ENCODE measurements at regions not wholly inside any gene's neighbourhood (a gene's known extent, or its start where the extent isn't known, plus 50 kb on each side); places are given as distances from the start of the nearest gene placed in this dataset.

DNA sequence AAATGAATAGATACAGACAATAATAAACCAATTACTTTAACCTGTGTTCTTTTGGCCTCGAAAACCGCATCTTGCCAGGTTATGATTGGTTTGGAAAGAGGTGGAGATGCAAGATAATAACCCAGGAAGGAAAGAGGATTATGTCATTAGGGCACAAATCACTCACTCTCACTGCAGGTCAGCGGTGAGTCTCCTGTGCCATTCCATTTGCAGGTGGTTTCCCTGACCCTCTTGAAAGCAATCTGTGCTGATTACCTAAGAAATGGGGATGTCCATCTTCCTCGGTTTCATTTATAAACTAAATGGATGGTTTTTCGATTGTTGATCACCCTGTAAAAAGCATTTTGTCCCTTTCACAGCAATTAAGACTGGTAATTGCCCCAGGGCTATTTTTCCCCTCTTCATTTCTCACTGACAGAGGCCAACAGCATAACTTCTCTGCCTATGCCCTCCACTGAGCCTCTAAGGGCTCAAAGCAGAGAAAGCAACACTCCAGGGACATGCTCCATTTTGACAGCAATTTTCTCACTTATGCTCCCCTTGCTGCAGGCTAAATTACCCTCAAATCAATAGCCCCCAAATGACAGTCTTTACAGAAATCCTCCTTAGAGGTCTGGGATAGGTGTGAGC, 257.5 kb downstream of the IPMK start:
- no peak for DNase-seq (ENCODE audit: low read depth)

DNA sequence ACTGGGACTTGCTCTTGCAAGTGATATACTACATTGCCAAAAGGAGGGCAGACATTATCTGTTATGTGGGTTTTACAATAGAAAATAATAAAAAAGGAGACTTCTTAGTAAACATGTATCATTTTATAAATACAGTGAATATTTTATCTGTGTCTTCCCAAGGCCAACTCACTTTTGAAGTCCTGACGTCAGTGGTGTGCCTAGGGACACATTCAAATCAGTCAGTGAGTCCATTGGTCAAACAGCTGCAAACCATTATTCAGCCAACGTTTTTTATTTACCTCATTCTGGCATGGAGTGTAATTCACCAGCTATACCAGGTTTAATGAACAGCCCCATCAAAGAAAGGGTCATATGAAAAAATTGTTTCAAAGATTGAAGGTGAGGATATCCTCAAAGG, 263.7 kb downstream of the IPMK start:
- DNase-seq (ENCODE audit: low read depth) = no peak

DNA sequence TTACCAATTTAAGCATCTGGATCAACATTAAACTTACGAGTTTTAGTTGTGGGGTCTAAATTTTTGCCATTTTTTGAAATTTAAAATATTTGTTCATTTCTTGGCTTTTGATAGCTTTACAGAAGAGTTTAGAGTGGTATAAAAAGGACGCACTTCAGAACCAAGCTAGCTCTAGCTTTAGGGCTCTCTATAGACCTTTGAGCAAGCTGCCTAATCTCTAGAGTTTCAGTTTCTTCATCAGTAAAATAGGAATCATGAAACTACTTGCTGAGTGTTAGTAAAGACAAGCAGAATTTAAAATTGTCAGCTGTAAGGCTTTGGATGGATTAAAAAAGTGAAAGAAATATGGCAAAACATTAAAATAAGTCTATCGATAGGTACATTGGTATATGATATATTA, 266.5 kb downstream of the IPMK start:
- DNase-seq (ENCODE audit: low read depth) = no peak

DNA sequence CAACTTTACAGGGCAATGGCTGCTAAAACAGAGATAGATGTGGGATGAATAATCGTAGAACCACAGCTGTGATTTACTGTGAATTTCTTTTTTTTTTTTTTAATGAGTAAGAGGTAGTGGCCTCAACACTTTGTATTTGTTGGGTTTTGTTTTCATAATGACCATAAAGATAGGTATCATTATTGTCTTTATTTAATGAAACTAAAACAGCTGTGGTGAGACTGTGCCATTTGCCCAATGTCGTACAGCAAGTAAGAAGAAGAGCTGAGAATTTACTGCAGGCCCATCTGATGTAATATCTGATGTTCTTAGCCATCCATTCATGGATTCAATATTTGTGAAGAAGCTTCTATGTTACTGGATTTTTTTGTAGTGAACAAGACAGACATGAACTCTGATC, 271.2 kb downstream of the IPMK start:
- no peak for DNase-seq (ENCODE audit: low read depth)

DNA sequence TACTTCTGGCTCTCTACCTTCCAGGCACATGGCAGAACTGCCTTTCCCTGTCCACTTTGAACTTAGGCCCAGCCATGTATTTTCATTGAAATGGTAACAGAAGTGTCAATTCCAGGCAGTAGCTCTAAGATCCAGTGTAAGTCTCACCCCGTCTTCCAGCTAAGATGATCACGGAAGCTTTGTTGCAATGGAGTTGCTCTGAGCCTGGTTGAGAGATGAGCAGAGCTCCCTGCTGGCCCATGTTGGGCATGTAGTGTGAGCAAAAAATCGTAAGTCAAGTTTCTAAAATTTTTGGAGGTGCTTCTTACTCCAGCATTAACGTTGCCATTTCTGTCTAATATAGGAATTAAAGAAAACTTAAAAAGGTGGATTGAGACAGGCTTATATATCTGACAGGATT, 274.4 kb downstream of the IPMK start:
- DNase-seq (ENCODE audit: low read depth) = no peak

DNA sequence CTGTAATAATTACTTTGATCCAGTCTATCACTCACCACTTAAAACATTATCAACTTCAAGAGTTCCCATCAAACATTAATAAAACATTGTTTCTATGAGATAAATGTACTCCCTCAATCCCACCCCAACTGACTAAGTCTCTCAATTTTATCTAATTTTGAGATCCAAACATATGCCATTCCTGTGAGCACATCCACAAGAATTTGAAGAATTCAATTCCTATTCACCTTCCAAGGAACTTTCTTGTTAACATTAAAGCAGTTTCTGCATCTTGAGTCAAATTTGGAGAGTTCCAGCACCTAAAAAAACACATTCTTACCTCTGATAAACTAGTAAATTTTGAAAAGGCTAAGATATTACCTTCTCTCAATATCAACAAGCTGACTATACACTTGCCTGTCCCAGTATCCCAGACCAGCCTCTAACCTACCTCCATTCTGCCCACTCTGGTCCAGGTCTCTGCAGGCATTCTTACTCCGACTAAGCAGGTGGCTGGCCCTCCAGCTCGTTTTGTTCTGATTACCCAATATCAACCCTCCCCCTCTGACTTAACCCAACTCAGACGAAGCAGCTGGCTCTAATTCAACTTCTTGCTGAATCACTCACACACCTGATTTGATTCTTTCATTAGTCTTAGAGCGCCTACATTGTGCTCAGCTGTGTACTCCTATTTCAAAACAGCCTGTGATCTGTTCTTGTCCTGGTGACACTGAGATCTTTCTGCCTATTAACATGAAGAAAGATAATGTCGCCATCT, 275.2 kb downstream of the IPMK start:
- DNase-seq (ENCODE audit: low read depth) = no peak

DNA sequence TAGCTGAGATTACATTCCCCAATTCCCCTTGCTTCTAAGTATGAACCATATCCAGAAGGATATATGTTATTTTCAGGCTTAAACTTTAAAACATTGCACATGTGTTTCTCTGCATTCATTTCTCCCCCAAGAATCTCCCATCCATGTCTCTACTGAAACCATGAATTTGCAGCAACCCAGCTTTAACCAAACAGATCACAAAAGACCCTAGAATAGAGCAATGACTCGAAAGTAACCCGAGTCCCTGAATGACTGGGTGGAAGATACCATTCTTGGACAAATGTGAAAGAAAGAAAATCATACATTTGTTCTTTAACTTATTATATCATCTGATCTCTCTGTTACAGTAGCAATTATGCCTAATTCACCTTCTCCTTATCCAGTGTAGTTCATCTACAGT, 278.7 kb downstream of the IPMK start:
- DNase-seq (ENCODE audit: low read depth) = no peak

DNA sequence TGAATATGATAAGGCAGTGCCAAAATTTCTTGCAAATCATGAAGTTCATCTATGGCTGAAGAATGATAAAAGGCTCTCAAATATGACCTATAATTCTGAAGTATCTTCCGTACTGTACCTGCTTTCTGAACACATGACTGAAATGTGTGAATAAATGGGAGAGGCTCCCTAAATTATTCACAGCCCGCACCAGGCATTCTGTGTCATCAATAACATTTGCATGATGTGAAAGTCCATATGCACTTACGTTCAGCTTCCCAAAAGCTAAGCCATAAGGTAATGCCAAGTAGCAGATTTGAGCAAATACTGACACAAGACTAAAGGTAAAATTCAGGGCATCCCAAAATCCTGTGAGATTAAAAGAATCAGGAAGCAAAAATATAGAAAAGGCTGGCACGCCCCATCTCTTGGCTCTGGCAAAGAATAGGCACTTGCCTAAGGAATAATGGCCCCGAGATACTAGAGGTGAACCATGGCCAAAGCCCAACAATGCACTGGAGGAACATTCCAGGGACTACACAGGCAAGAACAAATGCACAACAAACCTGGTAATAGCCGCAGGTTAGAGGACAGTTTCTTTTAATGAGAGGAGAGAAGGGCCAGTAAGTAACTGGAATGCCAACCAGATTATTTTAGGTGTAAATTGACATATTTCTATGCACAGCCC, 280.5 kb downstream of the IPMK start:
- no peak for DNase-seq (ENCODE audit: low read depth)

DNA sequence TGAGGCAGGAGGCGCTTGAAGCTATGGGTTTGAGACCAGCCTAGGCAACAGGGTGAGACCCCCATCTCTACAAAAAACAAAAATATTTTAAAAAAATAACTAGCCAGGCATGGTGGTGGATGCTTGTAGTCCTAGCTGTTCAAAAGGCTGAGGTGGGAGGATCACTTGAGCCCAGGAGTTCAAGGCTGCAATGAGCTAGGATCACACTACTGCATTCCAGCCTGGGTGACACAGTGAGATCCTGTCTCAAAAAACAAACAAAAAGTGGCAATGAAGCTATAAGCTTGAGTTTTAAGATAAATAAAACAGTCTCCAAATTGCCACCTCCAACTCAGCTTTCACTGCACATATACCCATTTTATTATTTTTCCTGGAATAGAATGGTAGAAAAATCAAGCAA, 281.3 kb downstream of the IPMK start:
- no peak for DNase-seq (ENCODE audit: low read depth)

DNA sequence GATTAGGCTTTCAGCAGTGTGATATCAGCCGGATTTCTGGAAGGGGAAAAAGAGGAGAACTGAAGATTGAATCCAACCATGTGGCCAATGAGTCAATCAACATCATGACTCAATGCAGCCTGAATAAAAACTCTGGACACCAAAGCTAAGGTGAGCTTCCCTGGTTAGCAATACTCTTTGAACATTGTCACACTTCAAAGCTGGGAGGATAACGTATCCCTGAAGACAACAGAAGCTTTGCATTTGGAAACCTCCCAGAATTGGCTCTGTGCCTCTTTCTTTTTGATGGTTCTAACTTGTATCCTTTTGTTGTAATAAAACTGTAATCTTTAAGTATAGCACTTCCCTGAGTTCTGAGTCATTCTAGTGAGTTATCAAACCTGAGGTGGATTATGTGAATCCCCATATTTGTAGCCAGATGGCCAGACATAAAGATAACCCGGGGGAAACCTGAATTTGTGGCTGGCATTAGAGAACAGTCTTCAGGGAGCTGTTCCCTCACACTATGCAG, 284.4 kb downstream of the IPMK start:
- DNase-seq (ENCODE audit: low read depth) = no peak

DNA sequence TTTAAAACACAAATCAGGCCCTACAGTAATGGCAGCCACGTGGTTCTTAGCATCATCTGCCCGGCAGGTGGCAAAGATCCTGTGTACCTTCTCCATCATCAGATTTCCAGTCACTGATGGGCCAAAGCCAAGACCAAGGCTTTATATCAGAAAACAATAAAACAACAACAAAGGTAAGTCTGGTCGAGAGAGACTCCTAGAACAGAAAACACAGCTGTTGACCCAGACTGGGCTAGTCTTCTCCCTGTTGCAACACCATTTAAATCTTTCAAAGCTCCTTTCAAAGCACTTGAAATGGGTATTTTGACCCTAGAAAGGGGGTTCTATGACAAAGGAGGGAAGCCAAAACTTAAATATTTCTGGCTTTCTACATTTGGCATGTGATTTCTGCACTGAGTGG, 285.6 kb downstream of the IPMK start:
- no peak for DNase-seq (ENCODE audit: low read depth)

DNA sequence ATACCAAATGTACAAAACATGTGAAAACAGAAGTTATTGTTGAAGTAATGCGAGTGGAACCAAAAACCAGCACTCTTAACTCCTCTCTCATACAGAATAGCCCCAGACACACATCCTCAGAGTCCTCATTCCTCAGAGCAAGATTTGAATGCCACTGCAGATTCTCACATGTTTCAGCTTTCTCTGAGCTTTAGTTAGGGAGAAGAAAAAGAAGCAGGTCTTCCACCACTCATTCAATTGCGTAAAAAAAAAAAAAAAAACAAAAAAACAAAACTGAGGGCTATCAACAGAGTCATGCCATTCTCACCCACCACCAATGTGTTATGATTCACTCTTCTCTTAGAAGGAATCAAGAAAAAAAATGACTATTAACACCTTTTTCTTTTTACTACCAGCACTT, 287.7 kb downstream of the IPMK start:
- DNase-seq (ENCODE audit: low read depth) = no peak

DNA sequence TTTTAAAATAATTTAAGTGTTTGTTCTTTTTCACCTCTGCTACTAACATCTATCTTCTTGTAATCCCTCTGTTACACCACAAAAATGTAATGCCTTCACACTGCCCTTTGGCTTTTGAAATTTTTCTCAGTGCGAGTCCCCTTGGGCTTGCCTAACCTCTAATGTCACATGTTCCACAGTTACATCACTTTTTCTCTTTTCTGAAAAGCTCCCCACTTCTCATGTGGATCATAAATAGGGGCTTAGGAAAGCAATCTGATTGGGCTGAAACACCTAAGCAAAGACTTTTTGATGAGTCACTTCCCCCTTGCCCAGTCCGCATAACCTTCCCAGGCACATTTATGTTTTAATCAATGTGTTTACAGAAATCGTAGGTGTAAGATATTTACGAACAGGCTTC, 288.2 kb downstream of the IPMK start:
- DNase-seq (ENCODE audit: low read depth) = no peak

DNA sequence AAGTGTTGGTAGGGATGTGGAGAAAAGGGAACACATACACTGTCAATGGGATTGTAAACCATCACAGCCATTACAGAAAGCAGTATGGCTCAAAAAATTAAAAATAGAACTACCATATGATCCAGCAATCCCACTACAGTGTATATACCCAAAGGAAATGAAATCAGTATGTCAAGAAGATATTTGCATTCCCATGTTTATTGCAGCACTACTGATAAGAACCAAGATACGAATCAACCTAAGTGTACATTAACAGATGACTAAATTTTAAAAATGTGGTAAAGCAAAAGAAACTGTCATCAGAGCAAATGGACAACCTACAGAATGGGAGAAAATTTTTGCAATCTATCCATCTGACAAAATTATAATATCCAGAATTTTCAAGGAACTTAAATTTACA, 290.4 kb downstream of the IPMK start:
- no peak for DNase-seq (ENCODE audit: low read depth)

DNA sequence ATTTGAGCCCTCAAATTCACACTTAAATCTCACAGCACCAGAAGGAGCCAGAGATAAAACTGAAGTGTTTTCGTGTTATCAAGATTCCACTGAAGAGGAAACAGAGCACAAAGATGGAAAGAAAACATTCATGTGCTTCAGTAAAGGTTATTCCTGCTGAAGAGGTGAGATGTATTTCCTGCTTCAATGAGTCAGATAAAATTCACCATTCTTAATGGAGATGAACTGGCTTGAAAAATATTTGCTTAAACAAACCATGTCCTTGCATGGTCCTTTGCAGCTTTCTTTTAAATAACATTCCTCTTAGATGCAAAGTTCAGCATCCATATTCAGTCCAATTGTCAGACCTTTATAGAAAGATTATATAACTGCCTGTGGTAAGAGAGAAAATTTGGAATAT, 294.2 kb downstream of the IPMK start:
- DNase-seq (ENCODE audit: low read depth) = no peak

DNA sequence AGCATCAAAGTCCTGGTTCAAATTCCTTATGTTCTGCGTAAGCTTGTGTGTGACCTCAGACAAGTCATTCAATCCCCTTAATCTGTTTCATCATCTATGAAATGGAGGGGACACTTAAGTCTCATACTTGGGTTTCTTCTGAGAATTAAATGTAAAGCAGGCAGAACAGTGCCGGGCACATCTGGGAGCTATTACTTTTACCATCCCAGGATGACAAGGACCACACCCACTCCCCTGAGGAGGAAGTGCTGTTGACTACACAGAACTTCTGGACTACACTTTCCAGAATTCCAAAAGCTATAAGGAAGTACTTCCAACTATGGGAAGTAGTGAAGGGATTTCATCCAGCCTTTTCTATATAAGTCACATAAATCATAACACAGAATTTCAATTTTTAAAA, 294.9 kb downstream of the IPMK start:
- DNase-seq (ENCODE audit: low read depth) = no peak

DNA sequence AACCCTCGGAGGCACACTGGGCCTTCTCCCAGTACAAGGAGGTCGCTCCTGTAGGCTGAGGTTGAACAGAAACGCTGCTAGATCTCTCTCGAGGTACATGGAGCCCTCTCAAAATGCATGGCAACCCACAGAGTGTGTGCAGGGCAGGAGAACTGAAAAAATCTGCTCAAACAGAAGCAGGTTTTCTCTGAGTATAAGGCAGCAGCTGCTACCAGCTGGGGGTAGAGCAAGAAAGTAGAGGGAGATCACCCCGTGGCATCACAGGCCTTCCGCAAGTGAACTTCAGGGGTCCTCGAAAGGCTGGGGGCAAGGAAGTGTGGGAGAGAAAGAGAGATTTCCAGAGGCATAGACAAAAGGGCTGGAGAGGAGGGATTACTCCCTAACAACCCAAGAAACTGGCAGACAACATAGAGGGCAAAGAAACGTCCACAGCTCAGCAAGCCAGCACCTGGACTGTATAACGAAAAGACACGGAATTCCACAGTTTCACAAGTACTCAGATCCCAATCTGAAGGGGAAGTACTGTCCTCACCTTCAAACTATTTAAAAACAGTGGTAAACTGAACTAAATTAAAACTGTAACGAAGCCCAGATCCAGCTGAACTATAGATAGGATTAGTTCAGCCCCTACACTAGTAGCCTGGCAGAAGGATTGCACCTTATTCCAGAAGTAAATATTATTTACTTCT, 299.2 kb downstream of the IPMK start:
- DNase-seq (ENCODE audit: low read depth) = no peak

DNA sequence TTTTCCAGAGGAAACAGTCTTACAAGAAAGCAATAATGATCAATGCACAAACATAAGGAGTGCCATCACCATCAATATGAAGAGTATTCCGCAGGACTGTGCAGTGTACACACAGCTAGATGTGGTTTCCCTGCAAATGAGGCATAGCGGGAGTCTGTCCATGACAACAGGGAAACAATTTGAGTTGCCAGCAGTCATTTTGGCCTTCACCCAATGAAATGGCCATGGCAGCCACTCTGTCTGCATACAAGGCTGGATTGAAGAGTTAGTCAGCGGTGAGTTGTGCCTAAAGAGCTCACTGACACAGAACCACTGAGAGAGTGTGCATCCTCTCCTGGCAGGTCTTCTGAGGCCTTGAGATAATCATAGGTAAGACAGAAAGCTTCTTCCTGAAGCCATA, 303.3 kb downstream of the IPMK start:
- no peak for DNase-seq (ENCODE audit: low read depth)

DNA sequence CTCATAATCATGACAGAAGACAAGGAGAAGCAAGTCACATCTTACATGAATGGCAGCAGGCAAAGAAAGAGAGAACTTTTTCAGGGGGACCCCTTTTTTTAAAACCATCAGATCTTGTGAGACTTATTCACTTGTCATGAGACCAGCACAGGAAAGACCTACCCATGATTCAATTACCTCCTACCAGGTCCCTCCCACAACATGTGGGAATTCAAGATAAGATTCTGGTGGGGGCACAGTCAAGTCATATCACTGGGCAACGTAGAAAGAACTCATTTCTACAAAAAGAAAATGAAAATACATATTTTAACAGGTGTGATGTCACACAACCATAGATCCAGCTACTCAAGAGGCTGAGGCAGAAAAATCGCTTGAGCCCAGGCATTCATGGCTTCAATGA, 304.1 kb downstream of the IPMK start:
- no peak for DNase-seq (ENCODE audit: low read depth)

DNA sequence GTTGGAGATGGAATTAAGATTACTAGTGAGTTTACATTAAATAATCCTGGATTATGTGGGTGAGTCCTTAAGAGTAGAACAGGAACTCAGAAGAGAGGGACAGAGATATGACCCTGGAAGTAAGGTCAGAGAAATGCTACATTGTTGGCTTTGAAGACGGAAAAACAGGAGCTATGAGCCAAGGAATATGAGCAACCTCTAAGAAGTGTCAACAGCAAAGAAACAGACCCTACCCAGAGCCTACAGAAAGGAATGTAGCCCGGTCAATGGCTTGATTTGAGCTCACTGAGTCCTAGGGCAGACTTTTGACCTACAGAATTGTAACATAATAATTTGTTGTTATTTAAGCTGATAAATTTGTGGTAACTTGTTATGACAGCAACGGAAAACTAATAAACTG, 304.9 kb downstream of the IPMK start:
- DNase-seq (ENCODE audit: low read depth) = no peak

DNA sequence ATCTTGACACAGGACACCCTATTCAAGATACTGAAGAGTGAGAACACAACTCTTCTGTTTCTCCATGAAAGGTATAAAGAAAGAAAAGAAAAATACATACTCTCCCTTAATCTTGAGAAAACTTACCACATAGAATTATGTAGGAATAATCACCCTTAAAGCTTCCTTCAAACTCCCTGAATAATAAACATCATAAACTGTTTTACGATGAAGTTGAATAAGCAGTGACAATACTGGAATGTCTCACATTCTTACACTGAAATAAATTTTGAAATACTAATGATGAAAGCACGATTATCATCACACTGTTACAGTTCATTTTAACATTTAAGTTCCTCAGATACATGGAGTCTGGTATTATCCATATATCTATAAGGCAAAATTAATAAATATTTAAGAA, 306.2 kb downstream of the IPMK start:
- no peak for DNase-seq (ENCODE audit: low read depth)

DNA sequence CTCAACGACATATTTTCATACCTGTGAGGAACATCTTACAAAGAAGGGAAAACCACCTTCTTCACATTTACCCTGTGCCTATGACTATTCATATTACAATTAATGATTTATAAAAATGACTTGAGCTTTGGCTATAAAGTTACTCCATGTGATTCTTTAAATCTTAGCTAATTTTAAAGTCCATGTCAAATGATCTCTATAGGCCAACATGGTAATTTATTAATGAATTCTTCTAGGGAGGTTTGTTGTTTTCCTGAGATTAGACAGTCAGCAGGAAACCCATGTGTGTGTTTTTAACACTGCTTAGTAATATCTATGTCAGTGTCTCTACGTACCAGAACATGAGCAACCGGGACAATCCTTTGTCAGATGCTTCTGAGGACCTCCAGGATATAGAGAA, 307.3 kb downstream of the IPMK start:
- no peak for DNase-seq (ENCODE audit: low read depth)

Measured in activated T-cell treated with anti-CD3 and anti-CD28 coated beads for 48 hours (primary cell).